HepG2 (cell line): ENCODE measurements at regions not wholly inside any gene's neighbourhood (a gene's known extent, or its start where the extent isn't known, plus 50 kb on each side); places are given as distances from the start of the nearest gene placed in this dataset.

Experiments
- ZNF530 ChIP-seq: sonication (generic); formaldehyde crosslinking; IDR thresholded peaks from 2 replicates; pipeline ENCODE4 v1.5.0; 2020; ENCODE audit warnings: low read depth, mild to moderate bottlenecking, missing genetic modification reagents
- TF ChIP-seq, protein P1 (sequence below): sonication (generic); formaldehyde crosslinking; IDR thresholded peaks from 2 replicates; pipeline ENCODE4 v1.4.0; 2020; ENCODE audit warnings: missing genetic modification reagents

DNA sequence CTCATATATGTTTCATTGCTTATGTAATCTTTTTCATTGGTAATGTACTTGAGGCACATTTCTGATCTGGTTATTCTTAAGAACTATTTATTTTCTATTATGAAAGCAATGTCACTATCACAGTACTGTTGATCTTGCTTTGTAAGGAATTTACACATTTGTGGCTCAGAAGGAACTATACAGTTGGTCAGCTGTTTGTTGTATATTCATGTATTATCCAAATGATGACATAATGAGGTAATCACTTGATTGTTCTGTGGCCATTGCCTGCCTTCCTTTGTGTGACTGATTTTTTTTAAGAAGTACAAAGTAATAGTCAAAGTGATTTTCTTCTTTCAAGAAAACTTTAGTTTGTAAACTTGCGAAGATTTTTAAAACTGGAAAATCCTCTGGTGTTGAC, 399.9 kb downstream of the TMEM161B start:
- no peak for TF ChIP-seq ZNF530
- TF ChIP-seq, protein P1, sequence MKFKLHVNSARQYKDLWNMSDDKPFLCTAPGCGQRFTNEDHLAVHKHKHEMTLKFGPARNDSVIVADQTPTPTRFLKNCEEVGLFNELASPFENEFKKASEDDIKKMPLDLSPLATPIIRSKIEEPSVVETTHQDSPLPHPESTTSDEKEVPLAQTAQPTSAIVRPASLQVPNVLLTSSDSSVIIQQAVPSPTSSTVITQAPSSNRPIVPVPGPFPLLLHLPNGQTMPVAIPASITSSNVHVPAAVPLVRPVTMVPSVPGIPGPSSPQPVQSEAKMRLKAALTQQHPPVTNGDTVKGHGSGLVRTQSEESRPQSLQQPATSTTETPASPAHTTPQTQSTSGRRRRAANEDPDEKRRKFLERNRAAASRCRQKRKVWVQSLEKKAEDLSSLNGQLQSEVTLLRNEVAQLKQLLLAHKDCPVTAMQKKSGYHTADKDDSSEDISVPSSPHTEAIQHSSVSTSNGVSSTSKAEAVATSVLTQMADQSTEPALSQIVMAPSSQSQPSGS (CRISPR knock-in tag), result no peak
